Gastrocnemius medialis (tissue), 4 donors: ENCODE measurements at regions not wholly inside any gene's neighbourhood (a gene's known extent, or its start where the extent isn't known, plus 50 kb on each side); places are given as distances from the start of the nearest gene placed in this dataset.

Experiments
- CTCF ChIP-seq, 5 experiments: fragments of 450-650 bp in 3 of 5; fragments of 200-600 bp in 2 of 5; sonication (generic) in 2 of 5; IDR thresholded peaks in 4 of 5; conservative IDR thresholded peaks in 1 of 5; 1 replicate in 4 of 5; 2 replicates in 1 of 5; pipeline ENCODE4 v1.5.1; 2016 to 2019; ENCODE audit warnings: antibody characterized with exemption in 5 of 5, mild to moderate bottlenecking in 3 of 5, moderate library complexity in 3 of 5
- POLR2A ChIP-seq, 2 donors: fragments of 450-650 bp; IDR thresholded peaks; one replicate each; pipeline ENCODE4 v1.6.1; 2017; ENCODE audit warnings: antibody characterized with exemption in 2 of 2, mild to moderate bottlenecking in 2 of 2, moderate library complexity in 2 of 2

- TF ChIP-seq POLR2A (IDR thresholded peaks at IDR 0.05) (no peak), CTCF (IDR thresholded peaks at IDR 0.05 in 4 of 5, conservative IDR thresholded peaks at IDR 0.05 in 1 of 5) (no peak)
Measured at GRCh38 chr3:95272781-95273180, 1209.9 kb downstream of the NSUN3 start.
